GM12864 (cell line): ENCODE measurements at regions not wholly inside any gene's neighbourhood (a gene's known extent, or its start where the extent isn't known, plus 50 kb on each side); places are given as distances from the start of the nearest gene placed in this dataset.

ENCODE experiments used
- DNase-seq: peaks from one replicate; pipeline ENCODE4 v3.0.0-alpha.2; 2011; ENCODE audit warnings: low read depth
- H3K4me3 ChIP-seq: 2 replicates; pipeline ENCODE4 v1.5.1; 2011; ENCODE audit warnings: mild to moderate bottlenecking, low read depth, low read length, control low read depth
- CTCF ChIP-seq: IDR thresholded peaks from 2 replicates; pipeline ENCODE4 v1.5.1; 2011; ENCODE audit warnings: low read depth, mild to moderate bottlenecking, moderate library complexity, low read length, control low read depth, inconsistent platforms; ENCODE audit errors: missing control alignments

DNA sequence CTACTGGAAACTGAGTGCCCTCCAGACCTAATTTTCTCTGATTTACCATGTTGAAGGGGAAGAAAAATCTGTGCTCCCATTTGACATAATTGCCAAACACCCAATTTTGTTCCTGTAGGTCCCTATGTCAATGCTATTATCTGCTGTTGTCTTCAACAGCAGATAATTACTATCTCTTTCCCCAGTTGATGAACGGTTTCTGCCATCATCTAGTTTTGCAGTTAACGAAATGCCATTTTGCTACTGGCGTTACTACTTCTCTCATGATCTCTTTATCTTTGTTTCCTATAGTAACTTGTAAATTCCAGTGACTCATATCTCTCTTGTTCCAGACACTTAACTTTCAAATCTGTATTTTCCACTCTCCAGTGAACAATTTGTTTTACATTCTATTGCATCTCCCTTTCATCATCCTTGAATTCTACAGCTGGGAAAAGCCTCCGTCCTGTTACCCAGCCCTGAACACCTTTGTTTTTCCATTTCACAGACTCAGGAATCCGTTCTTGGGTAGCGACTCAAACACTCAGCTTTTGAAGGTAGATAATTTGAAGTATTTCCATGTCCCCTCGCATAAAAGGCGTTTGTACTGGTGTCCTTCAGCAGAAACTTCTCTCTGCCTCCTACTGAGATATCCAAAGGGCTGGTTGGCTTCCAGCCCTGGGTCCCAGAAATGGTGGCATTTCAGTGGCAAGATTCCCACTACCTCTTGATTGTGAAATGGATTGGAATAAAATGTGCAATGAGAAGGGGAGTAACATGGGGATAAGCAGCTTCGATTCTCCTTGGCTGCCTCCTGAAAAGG, 111.7 kb downstream of the FOXB1 start:
- no peak for TF ChIP-seq CTCF
- no peak for DNase-seq
- no peak overlapping the region for H3K4me3 ChIP-seq

GRCh38 chr15:60116456-60117089, 112.5 kb downstream of the FOXB1 start:
- no peak for DNase-seq
- no peak for TF ChIP-seq CTCF
- H3K4me3 ChIP-seq, result no peak overlapping the region

- no peak overlapping the region for H3K4me3 ChIP-seq
- no peak for TF ChIP-seq CTCF
- DNase-seq, result no peak
These were observed 114.0 kb downstream of the FOXB1 start for GRCh38 chr15:60118146-60118545.

- no peak overlapping the region for H3K4me3 ChIP-seq
- TF ChIP-seq CTCF, result no peak
These were observed 114.5 kb downstream of the FOXB1 start for GRCh38 chr15:60118626-60119025.

DNA sequence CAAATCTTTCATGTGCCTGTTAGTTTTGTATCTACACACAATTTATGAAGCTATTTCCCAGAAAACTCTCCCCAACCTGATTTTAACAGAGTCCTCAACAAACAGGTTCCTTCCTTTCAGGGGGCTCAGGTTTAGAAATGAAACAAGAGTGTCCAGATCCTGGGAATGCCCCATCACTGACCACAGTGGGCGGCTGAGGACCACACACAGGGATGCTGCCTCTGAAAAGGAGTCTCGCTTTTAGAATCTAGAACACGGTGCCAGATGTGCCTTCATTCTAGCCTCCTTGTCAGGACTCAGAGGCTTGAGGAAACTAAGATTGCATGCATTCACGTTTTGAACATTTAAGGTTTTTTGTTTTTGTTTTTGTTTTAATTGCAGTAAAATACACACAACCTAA, 115.0 kb downstream of the FOXB1 start:
- no peak for TF ChIP-seq CTCF
- DNase-seq, result no peak
- no peak overlapping the region for H3K4me3 ChIP-seq

More at GRCh38 chr15:60118626-60119025, 114.5 kb downstream of the FOXB1 start:
- no peak for DNase-seq

DNA sequence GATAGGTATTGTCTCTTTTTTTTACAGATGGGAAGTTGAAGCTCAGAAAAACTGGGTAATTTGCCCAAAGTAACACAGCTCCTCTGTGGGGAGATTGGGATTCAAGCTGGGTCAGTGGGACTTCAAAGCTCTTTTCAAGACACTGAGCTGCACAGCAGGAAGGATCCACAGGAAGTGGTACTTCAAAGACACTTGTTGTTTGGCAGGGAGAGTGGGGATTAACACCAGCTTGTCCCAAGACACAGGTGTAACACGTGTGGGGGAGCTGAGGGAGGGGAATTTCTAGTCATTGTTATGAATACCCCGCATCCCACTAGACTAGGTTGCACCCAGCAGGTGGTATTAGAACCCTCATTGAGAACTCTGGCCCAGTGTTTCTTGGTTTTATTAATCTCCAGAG, 116.0 kb downstream of the FOXB1 start:
- no peak for DNase-seq
- no peak for TF ChIP-seq CTCF
- no peak overlapping the region for H3K4me3 ChIP-seq

GRCh38 chr15:60121845-60122244, 117.7 kb downstream of the FOXB1 start:
- H3K4me3 ChIP-seq, result no peak overlapping the region
- peak; percentile 41 for DNase-seq
- no peak for TF ChIP-seq CTCF
